Left lung (tissue), 4 donors: ENCODE measurements at regions not wholly inside any gene's neighbourhood (a gene's known extent, or its start where the extent isn't known, plus 50 kb on each side); places are given as distances from the start of the nearest gene placed in this dataset.

Source experiments
- ATAC-seq: fragments of 200-7000 bp; cut with Tn5 transposase; one replicate; pipeline ENCODE4 v1.9.1; 2020; ENCODE audit warnings: moderate library complexity
- DNase-seq, 4 donors: peaks; one replicate each; pipeline ENCODE4 v3.0.0-alpha.2; 2013 to 2020
- H3K27ac ChIP-seq, 2 donors: fragments of 200-600 bp; sonication (generic) in 1 of 2; one replicate each; pipeline versions ENCODE4 v1.5.0 to v1.8.0; 2020 to 2021
- H3K27me3 ChIP-seq, 2 donors: fragments of 200-600 bp; sonication (generic) in 1 of 2; one replicate each; pipeline versions ENCODE4 v1.5.0 to v1.8.0; 2020 to 2021
- H3K36me3 ChIP-seq, 2 donors: fragments of 200-600 bp; sonication (generic) in 1 of 2; one replicate each; pipeline versions ENCODE4 v1.5.0 to v1.8.0; 2020 to 2021
- H3K4me1 ChIP-seq, 2 donors: fragments of 200-600 bp; one replicate each; pipeline ENCODE4 v1.8.0; 2021
- H3K4me3 ChIP-seq, 2 donors: fragments of 200-600 bp; sonication (generic) in 1 of 2; one replicate each; pipeline versions ENCODE4 v1.5.0 to v1.8.0; 2020 to 2021; ENCODE audit warnings: mild to moderate bottlenecking in 1 of 2
- H3K9me3 ChIP-seq, 2 donors: fragments of 200-600 bp; sonication (generic) in 1 of 2; one replicate each; pipeline versions ENCODE4 v1.5.0 to v1.8.0; 2020 to 2021
- intact Hi-C, 2 donors: fragments of 100-400 bp; cut with DNase I; formaldehyde crosslinking; loops; one replicate each; pipeline versions ENCODE4 v1.11.2 to v1.14.2; 2022
- TF ChIP-seq, protein P1 (sequence below), 2 donors: fragments of 200-600 bp; sonication (generic) in 1 of 2; IDR thresholded peaks; one replicate each; pipeline versions ENCODE4 v1.5.0 to v1.8.0; 2021; ENCODE audit warnings: antibody characterized with exemption in 2 of 2
- donor health status: DM: no; HTN: yes; CAD: no.
- donor health status: DM: no; HTN: no; CAD: no.

DNA sequence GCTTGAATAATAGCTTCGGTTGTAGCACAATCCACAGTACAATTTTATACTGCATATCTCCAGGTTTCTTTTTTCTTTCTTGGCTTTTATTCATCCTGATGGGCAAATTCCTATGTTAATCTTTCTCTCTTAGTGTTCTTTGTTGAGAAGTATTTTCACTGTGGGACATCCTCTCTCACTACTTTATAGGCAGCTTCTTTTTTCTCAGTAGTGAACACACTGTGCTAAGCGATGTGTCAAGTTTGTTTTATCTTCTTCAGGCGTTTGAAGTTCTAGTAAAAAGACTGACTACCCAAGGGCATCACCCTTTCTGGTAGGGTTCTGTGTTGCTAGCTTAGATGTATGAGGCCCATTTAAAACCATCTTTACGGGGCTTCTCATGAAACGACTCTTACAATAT lies 182.1 kb downstream of the FAM170A start:
- intact Hi-C loops: no loop called here
- peaks cover 0 to 20% of the 10 kb centered on the region in 2 donors for H3K9me3 ChIP-seq
- no peak for ATAC-seq
- H3K4me1 ChIP-seq: no peaks in the 10 kb centered on the region
- TF ChIP-seq, protein P1, sequence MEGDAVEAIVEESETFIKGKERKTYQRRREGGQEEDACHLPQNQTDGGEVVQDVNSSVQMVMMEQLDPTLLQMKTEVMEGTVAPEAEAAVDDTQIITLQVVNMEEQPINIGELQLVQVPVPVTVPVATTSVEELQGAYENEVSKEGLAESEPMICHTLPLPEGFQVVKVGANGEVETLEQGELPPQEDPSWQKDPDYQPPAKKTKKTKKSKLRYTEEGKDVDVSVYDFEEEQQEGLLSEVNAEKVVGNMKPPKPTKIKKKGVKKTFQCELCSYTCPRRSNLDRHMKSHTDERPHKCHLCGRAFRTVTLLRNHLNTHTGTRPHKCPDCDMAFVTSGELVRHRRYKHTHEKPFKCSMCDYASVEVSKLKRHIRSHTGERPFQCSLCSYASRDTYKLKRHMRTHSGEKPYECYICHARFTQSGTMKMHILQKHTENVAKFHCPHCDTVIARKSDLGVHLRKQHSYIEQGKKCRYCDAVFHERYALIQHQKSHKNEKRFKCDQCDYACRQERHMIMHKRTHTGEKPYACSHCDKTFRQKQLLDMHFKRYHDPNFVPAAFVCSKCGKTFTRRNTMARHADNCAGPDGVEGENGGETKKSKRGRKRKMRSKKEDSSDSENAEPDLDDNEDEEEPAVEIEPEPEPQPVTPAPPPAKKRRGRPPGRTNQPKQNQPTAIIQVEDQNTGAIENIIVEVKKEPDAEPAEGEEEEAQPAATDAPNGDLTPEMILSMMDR (IDR thresholded peaks at IDR 0.05): no peak
- DNase-seq: no peak
- H3K36me3 ChIP-seq: no peaks in the 10 kb centered on the region
- no peak overlapping the region for H3K27ac ChIP-seq
- H3K27me3 ChIP-seq: no peaks in the 10 kb centered on the region
- H3K4me3 ChIP-seq: no peak overlapping the region

DNA sequence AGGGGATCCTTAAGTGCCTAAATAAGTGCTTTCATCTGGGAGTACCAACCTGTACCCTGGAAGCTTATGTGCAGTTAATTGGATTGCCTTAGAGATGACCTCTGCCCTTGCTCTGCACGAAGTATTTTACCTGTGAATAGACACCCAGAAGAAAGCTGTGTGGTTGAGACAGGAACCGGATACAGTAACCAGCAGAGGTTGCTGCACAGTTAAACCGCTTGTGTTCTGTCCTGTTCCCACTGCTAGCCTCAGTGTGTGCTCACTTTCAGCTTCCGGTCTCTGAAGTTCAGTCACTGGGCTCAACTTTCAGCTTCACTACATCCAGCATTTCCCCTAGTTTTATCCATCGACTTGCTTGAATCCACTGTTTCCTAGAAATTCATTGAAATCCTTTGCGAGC lies 185.3 kb downstream of the FAM170A start:
- DNase-seq (no peak), ATAC-seq (no peak)
- no peak overlapping the region for H3K27ac ChIP-seq
- H3K9me3 ChIP-seq: no peaks in the 10 kb centered on the region
- H3K4me3 ChIP-seq: no peak overlapping the region
- TF ChIP-seq, protein P1 (IDR thresholded peaks at IDR 0.05): no peak
- intact Hi-C loops: no loop called here
- H3K36me3 ChIP-seq: no peaks in the 10 kb centered on the region
- H3K27me3 ChIP-seq: no peaks in the 10 kb centered on the region
- H3K4me1 ChIP-seq: no peaks in the 10 kb centered on the region

DNA sequence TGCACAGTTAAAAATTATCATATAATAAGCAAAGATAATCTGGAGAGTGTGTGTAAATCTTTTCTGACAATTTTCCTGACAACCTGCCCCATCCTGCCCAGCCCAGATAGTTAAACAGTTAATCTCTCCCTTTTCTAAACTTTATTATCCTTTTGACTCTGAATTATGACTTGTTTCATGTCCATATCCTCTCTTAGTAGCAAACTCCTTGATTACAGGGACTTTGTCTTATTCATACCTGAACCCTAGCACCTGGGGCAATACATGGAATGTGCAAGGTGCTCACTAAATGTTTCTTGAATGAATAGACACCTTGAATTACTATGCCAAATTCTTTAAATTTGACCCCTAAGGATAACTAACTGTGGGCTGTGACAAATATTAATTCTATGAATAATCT lies 186.7 kb downstream of the FAM170A start:
- ATAC-seq: no peak

DNA sequence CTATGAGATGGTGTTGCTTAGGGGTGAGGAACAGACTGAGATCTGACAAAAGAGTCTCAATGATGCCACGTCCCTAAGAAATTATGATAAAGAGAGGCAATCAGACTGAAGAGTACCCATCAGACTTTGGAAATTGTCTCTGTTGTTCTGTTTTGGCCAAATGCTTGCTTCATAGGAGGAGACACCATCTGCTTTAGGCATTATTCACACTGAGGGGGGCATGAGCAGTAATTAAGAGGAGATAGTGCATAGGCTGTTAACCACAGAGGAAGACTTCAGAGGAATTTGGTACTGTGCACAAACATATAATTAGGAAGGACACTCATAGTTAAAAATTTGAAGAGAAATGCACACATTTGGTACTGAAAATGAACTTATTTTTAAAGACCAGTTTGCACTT lies 190.7 kb downstream of the FAM170A start:
- Histone ChIP-seq H3K36me3 (no peaks in the 10 kb centered on the region), H3K9me3 (no peaks in the 10 kb centered on the region), H3K27me3 (no peaks in the 10 kb centered on the region), H3K4me3 (no peak overlapping the region), H3K27ac (no peak overlapping the region), H3K4me1 (no peaks in the 10 kb centered on the region)
- TF ChIP-seq, protein P1 (IDR thresholded peaks at IDR 0.05): no peak
- no peak for ATAC-seq
- intact Hi-C loops: no loop called here
- no peak for DNase-seq

More for the DNA sequence above, 186.7 kb downstream of the FAM170A start:
- H3K9me3 ChIP-seq: no peaks in the 10 kb centered on the region
- TF ChIP-seq, protein P1 (IDR thresholded peaks at IDR 0.05): no peak
- no peaks in the 10 kb centered on the region for H3K36me3 ChIP-seq
- DNase-seq: no peak
- H3K27ac ChIP-seq: no peak overlapping the region
- H3K4me3 ChIP-seq: no peak overlapping the region
- H3K4me1 ChIP-seq: no peaks in the 10 kb centered on the region
- intact Hi-C loops: no loop called here
- no peaks in the 10 kb centered on the region for H3K27me3 ChIP-seq

DNA sequence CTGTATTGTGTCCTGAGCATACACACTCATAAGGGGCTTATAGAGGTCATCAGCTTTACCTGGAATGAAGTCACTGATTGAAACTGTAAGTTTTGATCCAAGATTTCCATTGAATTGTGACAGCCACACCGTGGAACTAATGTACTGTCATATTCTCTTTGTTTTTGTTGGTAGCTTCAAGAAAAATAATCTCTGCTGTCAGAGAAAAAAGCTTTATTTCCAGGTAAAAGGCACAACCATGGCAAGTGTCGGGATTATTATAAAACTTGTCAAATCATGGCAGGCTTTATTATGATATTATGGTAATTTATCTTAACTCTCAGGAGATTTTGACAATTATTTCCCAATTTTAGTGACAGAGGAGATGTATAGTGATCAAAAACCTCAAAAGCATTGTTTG lies 191.2 kb downstream of the FAM170A start:
- intact Hi-C loops: no loop called here
- no peak for DNase-seq
- H3K27ac ChIP-seq: no peak overlapping the region
- no peak overlapping the region for H3K4me3 ChIP-seq
- H3K4me1 ChIP-seq: no peaks in the 10 kb centered on the region
- H3K9me3 ChIP-seq: no peaks in the 10 kb centered on the region
- TF ChIP-seq, protein P1 (IDR thresholded peaks at IDR 0.05): no peak
- H3K36me3 ChIP-seq: no peaks in the 10 kb centered on the region
- no peak for ATAC-seq
- H3K27me3 ChIP-seq: no peaks in the 10 kb centered on the region
